Keratinocyte (primary cell): ENCODE measurements at regions not wholly inside any gene's neighbourhood (a gene's known extent, or its start where the extent isn't known, plus 50 kb on each side); places are given as distances from the start of the nearest gene placed in this dataset.

Experiments
- DNase-seq: peaks from one replicate; pipeline ENCODE4 v3.0.0-alpha.2; 2011; ENCODE audit warnings: low read depth, missing footprints, low spot score
- FAIRE-seq: peaks from 2 replicates; lab custom pipeline; 2011; peaks lifted over from hg19 to GRCh38; lab: Jason Lieb, UNC
- H2AFZ ChIP-seq: 2 replicates; pipeline ENCODE4 v1.6.0; 2012; ENCODE audit warnings: low read length, control low read depth, inconsistent platforms; ENCODE audit not compliant: control insufficient read depth
- H3K27ac ChIP-seq: 2 replicates; pipeline ENCODE4 v1.5.1; 2011; ENCODE audit warnings: low read length; ENCODE audit not compliant: control insufficient read depth, insufficient read depth
- H3K27me3 ChIP-seq: 3 replicates; pipeline ENCODE4 v1.6.0; 2011; ENCODE audit warnings: low read length; ENCODE audit not compliant: control insufficient read depth, insufficient read depth; ENCODE audit errors: extremely low read depth
- H3K36me3 ChIP-seq, 2 experiments: 2 replicates in 1 of 2; 3 replicates in 1 of 2; pipeline ENCODE4 v1.5.1; 2011; ENCODE audit warnings: low read length in 2 of 2, mild to moderate bottlenecking in 1 of 2; ENCODE audit not compliant: control insufficient read depth in 2 of 2, insufficient read depth in 2 of 2; ENCODE audit errors: extremely low read depth in 1 of 2
- H3K4me1 ChIP-seq: 3 replicates; pipeline ENCODE4 v1.5.1; 2011; ENCODE audit warnings: low read length; ENCODE audit not compliant: control insufficient read depth, insufficient read depth; ENCODE audit errors: extremely low read depth
- H3K4me2 ChIP-seq: 3 replicates; pipeline ENCODE4 v1.6.0; 2011; ENCODE audit warnings: low read depth, low read length; ENCODE audit not compliant: control insufficient read depth, insufficient read depth; ENCODE audit errors: extremely low read depth
- H3K4me3 ChIP-seq, 3 experiments: fragments of 200-600 bp in 1 of 3; sonication (generic) in 1 of 3; 2 replicates in 2 of 3; 3 replicates in 1 of 3; pipeline ENCODE4 v1.5.1; 2011 to 2016; ENCODE audit warnings: low read length in 3 of 3, mild to moderate bottlenecking in 3 of 3, control low read depth in 2 of 3, inconsistent platforms in 1 of 3, low read depth in 1 of 3, mixed read lengths in 1 of 3, mixed run types in 1 of 3, moderate library complexity in 1 of 3; ENCODE audit not compliant: control insufficient read depth in 2 of 3, insufficient read depth in 2 of 3; ENCODE audit errors: extremely low read depth in 1 of 3
- H3K79me2 ChIP-seq: 2 replicates; pipeline ENCODE4 v1.6.0; 2012; ENCODE audit warnings: low read length; ENCODE audit not compliant: control insufficient read depth, insufficient read depth
- H3K9ac ChIP-seq: 3 replicates; pipeline ENCODE4 v1.6.0; 2011; ENCODE audit warnings: low read length; ENCODE audit not compliant: control insufficient read depth, insufficient read depth; ENCODE audit errors: extremely low read depth
- H3K9me1 ChIP-seq: 3 replicates; pipeline ENCODE4 v1.6.0; 2011; ENCODE audit warnings: low read length; ENCODE audit not compliant: control insufficient read depth, insufficient read depth; ENCODE audit errors: extremely low read depth
- H3K9me3 ChIP-seq: 2 replicates; pipeline ENCODE4 v1.5.1; 2012; ENCODE audit warnings: low read depth, low read length; ENCODE audit not compliant: control insufficient read depth
- H4K20me1 ChIP-seq: 3 replicates; pipeline ENCODE4 v1.6.0; 2011; ENCODE audit warnings: low read length; ENCODE audit not compliant: control insufficient read depth, insufficient read depth; ENCODE audit errors: extremely low read depth
- CTCF ChIP-seq, 3 experiments: IDR thresholded peaks in 1 of 3; conservative IDR thresholded peaks in 1 of 3; optimal IDR thresholded peaks in 1 of 3; 2 replicates in 2 of 3; 3 replicates in 1 of 3; pipeline versions ENCODE3 to v1.5.1; 2011; ENCODE audit warnings: low read length in 3 of 3, mild to moderate bottlenecking in 3 of 3, moderate library complexity in 2 of 3, control low read depth in 1 of 3, inconsistent platforms in 1 of 3; ENCODE audit not compliant: insufficient read depth in 2 of 3; ENCODE audit errors: extremely low read depth in 1 of 3
- EZH2 ChIP-seq: IDR thresholded peaks from one replicate; pipeline ENCODE4 v1.6.1; 2012; ENCODE audit warnings: inconsistent platforms, mild to moderate bottlenecking, low read length, moderate library complexity
- dilution Hi-C: fragments of 300-500 bp; cut with MboI; formaldehyde crosslinking; loops from one replicate; pipeline ENCODE4 v1.7.0; 2020; ENCODE audit warnings: low sequenced_read_pairs; ENCODE audit not compliant: extremely low pct_ligation_motif_present

- no peak overlapping the region for H2AFZ ChIP-seq
- H4K20me1 ChIP-seq = no peaks in the 10 kb centered on the region
- H3K27me3 ChIP-seq = peaks cover 3% of the 10 kb centered on the region
- no peak overlapping the region for H3K4me3 ChIP-seq
- H3K9me3 ChIP-seq = no peaks in the 10 kb centered on the region
- H3K27ac ChIP-seq = no peak overlapping the region
- H3K4me1 ChIP-seq = no peaks in the 10 kb centered on the region
- TF ChIP-seq EZH2 (no peak), CTCF (optimal IDR thresholded peaks at IDR 0.05 in 1 of 3, IDR thresholded peaks at IDR 0.05 in 1 of 3, conservative IDR thresholded peaks at IDR 0.05 in 1 of 3; ENCODE audit: extremely low read depth in 1 of 3, insufficient read depth in 2 of 3, low read length in 3 of 3) (no peak)
- DNase-seq (no peak), FAIRE-seq (no peak)
- no peaks in the 10 kb centered on the region for H3K36me3 ChIP-seq
- dilution Hi-C loops = no loop called here
- no peak overlapping the region for H3K4me2 ChIP-seq
- H3K9ac ChIP-seq = no peak overlapping the region
- no peaks in the 10 kb centered on the region for H3K9me1 ChIP-seq
- no peaks in the 10 kb centered on the region for H3K79me2 ChIP-seq
These were observed 306.3 kb upstream of the POU3F1 start for GRCh38 chr1:38352869-38353268.

GRCh38 chr1:38347446-38348175, 301.0 kb upstream of the POU3F1 start:
- Histone ChIP-seq H3K9me3 (no peaks in the 10 kb centered on the region), H3K36me3 (no peaks in the 10 kb centered on the region), H3K79me2 (no peaks in the 10 kb centered on the region), H4K20me1 (no peaks in the 10 kb centered on the region), H3K9ac (no peak overlapping the region), H2AFZ (no peak overlapping the region), H3K4me3 (no peak overlapping the region), H3K4me1 (no peaks in the 10 kb centered on the region), H3K27me3 (peaks cover 3% of the 10 kb centered on the region), H3K27ac (no peak overlapping the region), H3K9me1 (no peaks in the 10 kb centered on the region), H3K4me2 (no peak overlapping the region)
- no peak for FAIRE-seq
- no peak for DNase-seq
- dilution Hi-C loops = no loop called here
- TF ChIP-seq CTCF (optimal IDR thresholded peaks at IDR 0.05 in 1 of 3, IDR thresholded peaks at IDR 0.05 in 1 of 3, conservative IDR thresholded peaks at IDR 0.05 in 1 of 3; ENCODE audit: extremely low read depth in 1 of 3, insufficient read depth in 2 of 3, low read length in 3 of 3) (no peak), EZH2 (no peak)
